IPS-18a (cell line): ENCODE measurements at regions not wholly inside any gene's neighbourhood (a gene's known extent, or its start where the extent isn't known, plus 50 kb on each side); places are given as distances from the start of the nearest gene placed in this dataset.
"Not testable (repeated sequence)": the region's sequence is repeated elsewhere in the genome, so short reads cannot be mapped to it uniquely, and the experiment has no call there.

Experiments used
- H3K27ac ChIP-seq: one replicate; pipeline ENCODE4 v1.5.1; 2013; ENCODE audit warnings: low read length
- H3K27me3 ChIP-seq: one replicate; pipeline ENCODE4 v1.6.1; 2013; ENCODE audit warnings: mild to moderate bottlenecking, low read length; ENCODE audit not compliant: control insufficient read depth, insufficient read depth
- H3K36me3 ChIP-seq: one replicate; pipeline ENCODE4 v1.6.1; 2013; ENCODE audit warnings: low read depth, low read length; ENCODE audit not compliant: control insufficient read depth
- H3K4me1 ChIP-seq: one replicate; pipeline ENCODE4 v1.6.1; 2013; ENCODE audit warnings: low read depth, low read length; ENCODE audit not compliant: control insufficient read depth
- H3K4me3 ChIP-seq: one replicate; pipeline ENCODE4 v1.5.1; 2013; ENCODE audit warnings: low read length
- H3K9ac ChIP-seq: one replicate; pipeline ENCODE4 v1.6.1; 2013; ENCODE audit warnings: mild to moderate bottlenecking, low read length, moderate library complexity
- H3K9me3 ChIP-seq: one replicate; pipeline ENCODE4 v1.6.1; 2013; ENCODE audit warnings: low read depth, low read length; ENCODE audit not compliant: control insufficient read depth

GRCh38 chr6:104676679-104677078, 183.0 kb downstream of the HACE1 start:
- not testable (repeated sequence) for H3K4me3 ChIP-seq, H3K4me1 ChIP-seq, H3K9ac ChIP-seq, H3K36me3 ChIP-seq, H3K9me3 ChIP-seq, H3K27ac ChIP-seq, H3K27me3 ChIP-seq

- not testable (repeated sequence) for H3K27ac ChIP-seq, H3K4me1 ChIP-seq, H3K9ac ChIP-seq, H3K9me3 ChIP-seq, H3K4me3 ChIP-seq, H3K36me3 ChIP-seq, H3K27me3 ChIP-seq
Measured at GRCh38 chr6:104675161-104675560, 184.6 kb downstream of the HACE1 start.

DNA sequence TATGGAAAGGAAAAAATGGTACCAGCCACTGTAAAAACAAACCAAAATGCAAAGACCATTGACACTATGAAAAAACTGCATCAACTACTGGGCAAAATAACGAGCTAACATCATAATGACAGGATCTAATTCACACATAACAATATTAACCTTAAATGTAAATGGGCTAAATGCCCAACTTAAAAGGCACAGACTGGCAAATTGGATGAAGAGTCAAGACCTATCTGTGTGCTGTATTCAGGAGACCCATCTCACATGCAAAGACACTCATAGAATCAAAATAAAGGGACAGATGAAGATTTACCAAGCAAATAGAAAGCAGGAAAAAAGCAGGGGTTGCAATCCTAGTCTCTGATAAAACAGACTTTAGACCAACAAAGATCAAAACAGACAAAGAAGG, 186.6 kb downstream of the HACE1 start:
- H3K9ac ChIP-seq, H3K4me3 ChIP-seq, H3K36me3 ChIP-seq, H3K27me3 ChIP-seq, H3K27ac ChIP-seq, H3K4me1 ChIP-seq, H3K9me3 ChIP-seq: not testable (repeated sequence)

DNA sequence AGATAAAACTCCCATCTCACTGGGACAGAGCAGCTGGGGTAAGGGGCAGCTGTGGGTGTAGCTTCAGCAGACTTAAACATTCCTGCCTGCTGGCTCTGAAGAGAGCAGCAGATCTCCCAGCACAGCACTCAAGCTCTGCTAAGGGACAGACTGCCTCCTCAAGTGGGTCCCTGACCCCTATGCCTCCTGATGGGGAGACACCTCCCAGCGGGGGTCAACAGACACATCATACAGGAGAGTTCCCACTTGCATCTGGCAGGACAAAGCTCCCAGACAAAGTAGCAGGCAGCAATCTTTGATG, 188.2 kb downstream of the HACE1 start:
- H3K27ac ChIP-seq, H3K27me3 ChIP-seq, H3K36me3 ChIP-seq, H3K9me3 ChIP-seq, H3K4me1 ChIP-seq, H3K9ac ChIP-seq, H3K4me3 ChIP-seq: not testable (repeated sequence)

DNA sequence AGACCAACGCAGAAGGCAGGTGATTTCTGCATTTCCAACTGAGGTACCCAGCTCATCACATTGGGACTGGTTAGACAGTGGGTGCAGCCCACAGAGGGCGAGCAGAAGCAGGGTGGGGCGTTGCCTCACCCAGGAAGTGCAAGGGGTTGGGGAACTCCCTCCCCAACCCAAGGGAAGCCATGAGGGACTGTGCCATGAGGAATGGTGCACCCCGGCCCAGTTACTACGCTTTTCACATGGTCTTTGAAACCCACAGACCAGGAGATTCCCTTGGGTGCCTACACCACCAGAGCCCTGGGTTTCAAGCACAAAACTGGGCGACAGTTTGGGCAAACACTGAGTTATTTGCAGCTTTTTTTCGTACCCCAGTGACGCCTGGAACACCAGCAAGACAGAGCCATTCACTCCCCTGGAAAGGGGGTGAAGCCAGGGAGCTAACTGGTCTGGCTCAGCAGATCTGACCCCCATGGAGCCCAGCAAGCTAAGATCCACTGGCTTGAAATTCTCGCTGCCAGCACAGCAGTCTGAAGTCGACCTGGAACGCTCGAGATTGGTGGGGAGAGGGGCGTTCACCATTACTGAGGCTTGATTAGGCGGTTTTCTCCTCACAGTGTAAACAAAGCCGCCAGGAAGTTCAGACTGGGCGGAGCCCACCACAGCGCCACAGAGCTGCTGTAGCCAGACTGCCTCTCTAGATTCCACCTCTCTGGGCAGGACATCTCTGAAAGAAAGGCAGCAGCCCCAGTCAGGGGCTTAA, 188.7 kb downstream of the HACE1 start:
- H3K27me3 ChIP-seq, H3K9ac ChIP-seq, H3K27ac ChIP-seq, H3K9me3 ChIP-seq, H3K4me1 ChIP-seq, H3K4me3 ChIP-seq, H3K36me3 ChIP-seq: not testable (repeated sequence)

DNA sequence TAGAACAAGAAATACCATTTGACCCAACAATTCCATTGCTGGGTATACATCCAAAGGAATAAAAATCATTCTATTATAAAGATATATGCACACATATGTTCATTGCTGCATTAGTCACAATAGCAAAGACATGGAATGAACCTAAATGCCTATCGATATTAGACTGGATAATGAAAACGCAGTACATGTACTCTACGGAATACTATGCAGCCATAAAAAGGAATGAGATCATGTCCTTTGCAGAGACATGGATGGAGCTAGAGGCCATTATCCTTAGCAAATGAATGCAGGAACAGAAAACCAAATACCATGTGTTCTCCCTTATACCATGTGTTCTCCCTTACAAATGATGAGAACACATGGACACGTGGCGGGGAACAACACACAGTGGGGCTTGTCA, 190.2 kb downstream of the HACE1 start:
- Histone ChIP-seq H3K9ac (no peak overlapping the region), H3K4me3 (no peak overlapping the region), H3K4me1 (no peaks in the 10 kb centered on the region), H3K27me3 (no peaks in the 10 kb centered on the region), H3K27ac (no peak overlapping the region), H3K9me3 (no peaks in the 10 kb centered on the region), H3K36me3 (no peaks in the 10 kb centered on the region)

- Histone ChIP-seq H3K27ac (no peak overlapping the region), H3K4me1 (no peaks in the 10 kb centered on the region), H3K27me3 (no peaks in the 10 kb centered on the region), H3K36me3 (no peaks in the 10 kb centered on the region), H3K4me3 (no peak overlapping the region), H3K9me3 (no peaks in the 10 kb centered on the region), H3K9ac (no peak overlapping the region)
Measured at GRCh38 chr6:104656235-104656634, 203.5 kb downstream of the HACE1 start.

DNA sequence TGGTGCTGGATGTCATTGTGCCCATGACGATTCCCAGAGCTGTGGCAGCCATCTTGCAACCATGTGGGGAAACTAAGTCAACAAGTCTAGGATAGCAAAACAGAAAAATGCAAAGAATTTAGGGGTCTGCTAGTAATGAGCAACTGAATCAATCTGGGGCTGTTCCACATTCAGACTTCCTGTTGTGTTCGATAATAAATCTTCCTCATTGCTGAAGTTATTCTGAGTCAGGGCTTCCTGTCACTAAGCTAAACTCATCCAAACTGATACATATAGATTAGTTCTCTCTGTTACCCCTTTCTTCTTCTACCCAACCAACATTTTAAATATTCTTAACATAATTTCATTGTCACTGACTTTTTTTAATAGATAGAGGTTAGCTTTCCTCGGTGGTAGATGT, 205.9 kb downstream of the HACE1 start:
- Histone ChIP-seq H3K9me3 (no peaks in the 10 kb centered on the region), H3K4me1 (no peaks in the 10 kb centered on the region), H3K9ac (no peak overlapping the region), H3K27me3 (no peaks in the 10 kb centered on the region), H3K27ac (no peak overlapping the region), H3K4me3 (no peak overlapping the region), H3K36me3 (no peaks in the 10 kb centered on the region)

DNA sequence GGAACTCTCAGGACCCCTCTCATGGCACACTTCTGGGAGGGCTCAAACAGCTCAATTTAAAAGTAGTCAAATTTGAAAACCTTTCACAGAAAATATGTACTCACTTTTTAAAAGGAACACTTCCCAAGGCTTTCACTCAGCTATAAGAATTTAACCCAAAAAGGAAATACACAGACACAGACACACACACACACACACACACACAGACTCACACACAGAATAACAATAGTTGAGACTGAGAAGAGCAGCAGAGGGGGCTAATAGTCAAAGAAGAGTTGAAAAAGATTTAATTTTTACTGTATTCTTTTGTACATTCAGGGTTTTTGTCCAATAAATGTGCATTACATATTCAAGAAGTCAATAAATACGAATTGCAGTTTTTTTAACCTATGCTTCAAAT, 211.4 kb downstream of the HACE1 start:
- Histone ChIP-seq H3K9ac (no peak overlapping the region), H3K4me3 (no peak overlapping the region), H3K27me3 (no peaks in the 10 kb centered on the region), H3K9me3 (no peaks in the 10 kb centered on the region), H3K36me3 (no peaks in the 10 kb centered on the region), H3K27ac (no peak overlapping the region), H3K4me1 (no peaks in the 10 kb centered on the region)

- no peak overlapping the region for H3K27ac ChIP-seq
- H3K4me3 ChIP-seq: no peak overlapping the region
- H3K27me3 ChIP-seq: no peaks in the 10 kb centered on the region
- no peak overlapping the region for H3K9ac ChIP-seq
- no peaks in the 10 kb centered on the region for H3K9me3 ChIP-seq
- no peaks in the 10 kb centered on the region for H3K36me3 ChIP-seq
- H3K4me1 ChIP-seq: no peaks in the 10 kb centered on the region
Measured at GRCh38 chr6:104644848-104645247, 214.9 kb downstream of the HACE1 start.

- no peak overlapping the region for H3K9ac ChIP-seq
- H3K4me1 ChIP-seq: no peaks in the 10 kb centered on the region
- no peaks in the 10 kb centered on the region for H3K36me3 ChIP-seq
- no peaks in the 10 kb centered on the region for H3K9me3 ChIP-seq
- no peak overlapping the region for H3K27ac ChIP-seq
- H3K4me3 ChIP-seq: no peak overlapping the region
- H3K27me3 ChIP-seq: no peaks in the 10 kb centered on the region
Measured at GRCh38 chr6:104642871-104643270, 216.8 kb downstream of the HACE1 start.

DNA sequence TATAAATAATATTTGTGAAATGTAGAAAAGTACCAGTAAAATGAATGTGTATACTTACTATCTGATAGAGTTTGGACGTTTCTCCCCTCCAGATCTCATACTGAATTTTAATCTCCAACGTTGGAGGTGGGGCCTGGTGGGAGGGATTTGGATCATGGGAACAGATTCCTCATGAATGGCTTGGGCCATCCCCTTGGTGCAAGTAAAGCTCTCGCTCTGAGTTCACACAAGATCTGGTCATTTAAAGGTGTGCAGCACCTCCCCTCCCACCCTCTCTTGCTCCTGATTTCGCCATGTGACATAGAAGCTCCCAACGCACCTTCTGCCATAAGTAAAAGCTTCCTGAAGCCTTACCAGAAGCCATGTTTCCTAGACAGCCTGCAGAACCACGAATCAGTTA, 219.0 kb downstream of the HACE1 start:
- Histone ChIP-seq H3K27ac (no peak overlapping the region), H3K9ac (no peak overlapping the region), H3K36me3 (no peaks in the 10 kb centered on the region), H3K9me3 (no peaks in the 10 kb centered on the region), H3K4me1 (no peaks in the 10 kb centered on the region), H3K27me3 (no peaks in the 10 kb centered on the region), H3K4me3 (no peak overlapping the region)
